ENCODE measurements at regions not wholly inside any gene's neighbourhood (a gene's known extent, or its start where the extent isn't known, plus 50 kb on each side); places are given as distances from the start of the nearest gene placed in this dataset.

DNA sequence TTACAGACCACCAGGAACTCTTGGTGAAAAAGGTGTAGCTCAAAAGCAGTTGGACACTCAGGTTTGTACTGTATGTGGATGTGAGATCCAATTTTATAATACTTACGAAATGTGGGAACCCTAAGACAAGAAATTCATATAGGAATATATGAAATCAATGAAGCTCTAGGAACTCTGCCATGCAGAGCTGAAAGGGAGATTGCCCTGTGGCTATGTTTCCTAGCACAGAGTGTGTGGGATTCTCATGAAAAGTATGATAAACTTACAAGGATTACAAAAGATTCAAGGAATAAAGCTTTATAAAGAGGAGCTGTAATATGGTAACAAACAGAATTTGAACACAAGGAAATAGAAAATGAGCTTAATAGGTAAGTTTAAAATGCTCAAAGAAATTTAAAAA is 205.7 kb upstream of the FAM83B start:
- no peak for DNase-seq (ENCODE audit: low spot score)

DNA sequence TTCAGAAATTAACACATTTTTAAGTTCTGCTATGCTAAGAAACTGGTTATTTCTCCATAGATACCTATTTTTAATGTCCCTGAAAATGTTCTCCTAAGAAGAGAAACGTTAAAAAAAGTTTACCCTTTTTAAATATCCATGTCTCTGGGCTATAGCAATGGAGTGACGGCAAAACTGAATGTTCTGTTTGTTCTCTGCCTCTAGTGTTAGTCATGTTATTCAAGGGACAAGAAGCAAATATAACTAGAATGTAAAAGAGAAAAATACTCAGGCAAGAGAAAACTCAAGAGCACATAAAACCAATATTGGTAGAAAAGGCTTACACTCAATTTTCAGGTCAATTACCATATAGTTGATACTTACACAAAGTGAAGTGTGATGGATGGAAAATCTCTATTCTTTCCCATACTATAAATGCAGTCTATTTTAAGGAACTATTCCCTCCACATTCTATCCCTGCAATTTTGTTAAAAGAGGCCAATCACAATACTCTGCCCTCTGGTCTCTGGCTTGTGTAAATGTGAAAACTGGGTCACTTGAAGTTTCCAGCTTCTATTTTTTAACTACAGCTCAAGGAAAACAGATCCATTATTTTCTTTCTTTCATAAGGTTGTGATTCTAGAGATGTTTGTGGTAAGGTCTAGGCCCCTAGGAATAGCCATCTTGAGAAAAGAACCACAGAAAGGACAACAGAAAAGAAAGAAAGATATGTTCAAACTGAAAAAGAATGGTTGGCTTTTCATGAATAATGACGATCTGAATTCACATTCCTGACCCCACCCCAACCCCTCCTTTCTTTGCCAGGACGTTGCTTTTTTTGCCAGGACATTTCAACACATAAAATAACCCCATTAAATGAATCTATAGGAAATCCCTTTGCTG is 200.3 kb upstream of the FAM83B start:
- DNase-seq (ENCODE audit: low spot score): no peak

DNA sequence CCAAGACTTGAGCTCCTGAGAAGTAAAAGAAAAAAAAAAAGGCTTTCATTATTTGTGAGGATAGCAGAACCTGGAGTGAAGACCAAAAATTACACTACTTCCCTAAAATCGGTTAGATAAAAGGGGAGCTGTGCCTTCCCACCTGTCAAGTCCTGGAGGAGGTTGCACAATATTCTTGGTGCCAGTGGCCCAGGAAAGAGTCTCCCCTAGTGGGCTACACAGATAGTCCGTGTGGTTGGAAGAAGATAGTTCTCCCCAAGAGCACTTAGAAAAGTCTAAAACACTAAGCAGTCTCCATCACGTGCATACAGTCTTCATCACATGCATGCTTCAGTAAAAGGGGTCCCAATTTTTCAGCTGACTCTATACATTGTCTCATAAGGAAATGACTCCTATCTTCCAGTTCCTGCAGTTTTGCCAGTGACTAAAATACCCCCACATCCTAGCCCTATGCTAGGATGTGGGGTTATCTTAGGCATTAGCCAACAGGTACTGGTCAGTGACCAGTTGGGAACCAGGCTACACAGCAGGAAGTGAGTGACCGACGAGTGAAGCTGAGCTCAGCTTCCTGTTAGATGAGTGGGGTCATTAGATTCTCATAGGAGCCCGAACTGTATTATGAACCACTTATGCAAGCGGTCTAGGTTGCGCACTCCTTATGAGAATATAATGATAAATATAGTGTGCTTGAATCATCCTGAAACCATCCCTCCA is 199.5 kb upstream of the FAM83B start:
- DNase-seq (ENCODE audit: low spot score): no peak

DNA sequence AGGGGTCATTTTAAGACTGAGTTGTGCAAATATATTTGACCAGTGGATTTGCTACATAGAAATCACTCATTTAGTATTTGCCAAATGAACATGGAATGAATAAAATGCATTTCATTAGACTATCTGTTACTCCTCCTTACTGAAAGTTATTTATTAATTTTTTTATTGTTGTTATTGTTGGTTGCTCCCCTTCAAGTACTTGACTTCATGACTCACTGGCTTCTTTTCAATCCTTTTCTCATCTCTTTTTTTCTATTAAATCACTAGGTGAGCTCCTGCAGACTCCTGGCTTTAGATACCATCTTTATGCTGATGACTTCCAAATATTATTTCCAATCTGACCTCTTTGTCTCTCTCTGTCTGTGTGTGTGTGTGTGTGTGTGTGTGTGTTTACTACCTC is 192.2 kb upstream of the FAM83B start:
- DNase-seq (ENCODE audit: low spot score): no peak

DNA sequence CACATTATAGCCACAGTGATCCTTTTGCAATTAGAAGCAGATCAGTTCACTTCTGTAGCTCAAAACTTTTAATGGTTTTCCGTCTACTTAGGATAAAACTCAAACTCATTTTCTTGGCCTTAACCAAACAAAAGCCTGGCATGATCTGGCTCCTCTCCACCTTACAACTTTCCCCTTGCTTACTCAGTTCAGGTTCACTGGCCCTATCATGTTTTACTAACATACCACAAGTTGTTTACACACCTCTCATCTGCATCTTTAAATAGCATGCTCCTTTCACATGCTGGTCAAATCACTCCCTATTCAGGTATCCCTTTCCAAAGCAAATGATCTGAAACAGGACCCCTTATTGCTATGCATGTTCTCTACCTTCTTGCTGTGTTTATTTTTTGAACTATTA is 191.4 kb upstream of the FAM83B start:
- peak; percentile 14 for DNase-seq (ENCODE audit: low spot score)

DNA sequence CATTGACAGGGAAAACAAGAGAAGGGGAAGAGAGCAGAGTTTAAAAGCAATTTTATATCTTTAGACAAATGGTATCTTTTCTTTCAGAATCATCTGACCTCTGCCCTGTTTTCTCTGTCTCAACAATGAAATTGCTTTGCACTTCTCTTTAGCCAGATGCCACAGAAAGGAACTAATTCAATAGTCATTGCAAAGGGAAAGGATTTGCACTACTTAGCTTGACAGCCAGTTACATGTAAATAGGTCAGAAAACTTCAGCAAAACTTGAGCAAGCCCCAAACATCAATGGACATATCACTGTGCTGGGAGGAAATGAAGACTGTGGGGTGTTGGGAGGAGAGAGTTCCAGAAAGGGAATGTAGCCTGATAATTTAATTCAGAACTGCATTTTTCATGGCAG is 181.3 kb upstream of the FAM83B start:
- DNase-seq (ENCODE audit: low spot score): no peak

DNA sequence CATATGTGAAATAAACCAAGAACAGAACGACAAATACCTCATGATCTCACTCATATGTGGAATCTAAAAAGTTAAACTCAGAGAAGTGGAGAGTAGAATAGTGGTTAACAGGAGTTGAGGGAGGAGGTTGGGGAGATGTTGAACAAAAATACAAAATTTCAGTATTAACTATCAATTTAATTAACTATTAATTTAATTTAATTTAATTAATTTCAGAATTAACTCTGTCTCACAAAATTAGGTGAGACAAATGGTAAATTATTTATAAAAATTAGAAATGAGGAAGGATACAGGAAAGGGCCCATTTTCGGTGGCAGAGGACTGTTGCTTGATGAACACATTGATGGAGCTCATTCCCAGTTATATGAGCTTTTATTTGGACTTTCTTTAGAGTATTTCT is 166.0 kb upstream of the FAM83B start:
- no peak for DNase-seq (ENCODE audit: low spot score)

DNA sequence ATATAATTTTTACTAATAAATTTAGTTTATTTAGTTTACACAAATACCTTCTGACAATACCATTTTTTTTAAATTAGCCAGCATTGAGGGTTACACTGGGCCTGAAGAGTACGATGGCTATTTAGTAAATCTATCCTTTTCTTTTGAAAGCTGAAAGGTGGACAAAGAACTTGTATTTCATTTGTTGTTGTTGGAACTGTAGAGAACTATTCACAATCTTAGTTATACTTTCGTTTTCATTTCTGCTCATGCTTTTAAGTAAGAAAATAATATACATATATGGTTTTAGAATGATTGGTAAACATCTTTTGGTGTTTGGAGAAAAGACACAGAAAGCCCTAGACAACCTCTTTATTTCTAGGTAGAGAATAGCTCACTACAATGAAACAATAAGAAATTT is 165.3 kb upstream of the FAM83B start:
- no peak for DNase-seq (ENCODE audit: low spot score)

DNA sequence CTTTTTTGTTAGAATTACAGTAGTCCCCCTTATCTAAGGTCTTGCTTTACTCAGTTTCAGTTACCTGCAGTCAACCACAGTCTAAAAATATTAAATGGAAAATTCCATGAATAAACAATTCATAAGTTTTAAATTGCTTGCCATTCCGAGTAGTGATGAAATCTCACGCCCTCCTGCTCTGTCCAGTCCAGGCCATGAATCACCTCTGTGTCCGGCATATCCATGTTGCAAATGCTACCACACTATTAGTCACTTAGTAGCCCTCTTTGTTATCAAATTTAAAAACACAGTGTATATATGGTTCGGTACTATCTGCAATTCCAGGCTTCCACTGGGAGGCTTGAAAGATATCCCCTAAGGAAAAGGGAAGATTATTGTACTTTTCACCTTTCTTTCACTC is 164.6 kb upstream of the FAM83B start:
- no peak for DNase-seq (ENCODE audit: low spot score)

DNA sequence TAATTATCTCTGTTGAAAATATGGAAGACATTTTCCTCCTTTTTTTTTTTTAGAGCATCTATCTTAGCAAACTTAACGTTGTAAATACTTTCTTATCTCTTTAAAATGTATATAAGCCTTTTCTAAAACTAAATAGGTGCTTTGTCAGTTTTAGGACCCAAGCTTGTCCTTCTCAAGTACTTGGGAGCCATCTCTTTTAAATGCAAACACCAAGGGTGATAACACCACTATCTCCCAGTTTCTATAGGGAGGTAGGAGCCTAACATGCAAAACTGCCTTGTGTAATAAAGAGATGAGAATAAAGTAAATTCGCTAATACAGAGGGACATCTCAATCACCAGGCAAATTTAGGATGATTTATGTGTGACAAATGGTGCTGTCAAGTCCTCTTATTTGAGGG is 157.0 kb upstream of the FAM83B start:
- no peak for DNase-seq (ENCODE audit: low spot score)

DNA sequence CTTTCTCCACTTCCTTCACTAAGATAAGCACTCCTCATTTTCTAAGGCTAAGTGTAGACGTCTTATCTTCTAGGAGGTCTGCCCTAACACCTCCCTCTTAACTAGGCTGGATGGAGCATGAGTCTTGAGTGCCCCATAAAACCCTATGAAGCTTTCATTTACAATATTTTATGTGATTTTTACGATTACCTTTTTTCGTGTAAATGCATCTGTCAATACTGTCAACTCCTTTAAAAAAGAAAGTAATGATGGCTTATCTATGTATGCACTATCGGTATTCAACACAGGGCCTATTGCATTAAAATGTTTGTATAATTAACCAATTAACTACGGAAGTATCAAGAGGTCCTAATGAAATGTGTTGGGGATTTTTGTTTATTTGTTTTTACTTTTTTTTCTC is 156.0 kb upstream of the FAM83B start:
- no peak for DNase-seq (ENCODE audit: low spot score)

DNA sequence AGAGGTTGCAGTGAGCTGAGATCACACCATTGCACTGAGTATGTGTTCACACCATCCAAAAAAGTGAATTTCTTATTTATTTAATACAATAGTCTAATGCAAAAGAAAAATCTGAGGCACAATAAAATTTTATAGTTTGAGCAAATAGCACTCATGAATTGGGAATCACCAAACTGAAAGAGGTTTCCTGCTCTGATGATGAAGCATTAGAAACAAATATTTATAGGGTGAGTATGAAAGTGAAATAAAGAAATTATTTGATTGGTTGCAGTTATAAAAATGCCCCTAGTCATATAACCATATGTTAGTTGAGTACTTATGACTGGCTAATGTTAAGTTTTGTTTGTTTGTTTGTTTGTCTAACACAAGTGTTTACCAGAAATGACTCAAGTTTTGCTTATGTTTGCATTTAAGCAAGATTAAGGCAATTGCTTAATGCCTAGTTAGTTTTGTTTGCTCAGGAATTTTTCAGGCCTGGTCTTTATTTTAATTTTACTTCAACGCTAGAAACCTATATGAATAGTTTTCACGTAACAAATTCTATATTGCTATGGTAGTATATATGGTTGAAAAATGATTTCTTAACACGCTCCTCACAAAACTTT is 151.5 kb upstream of the FAM83B start:
- no peak for DNase-seq (ENCODE audit: low spot score)

DNA sequence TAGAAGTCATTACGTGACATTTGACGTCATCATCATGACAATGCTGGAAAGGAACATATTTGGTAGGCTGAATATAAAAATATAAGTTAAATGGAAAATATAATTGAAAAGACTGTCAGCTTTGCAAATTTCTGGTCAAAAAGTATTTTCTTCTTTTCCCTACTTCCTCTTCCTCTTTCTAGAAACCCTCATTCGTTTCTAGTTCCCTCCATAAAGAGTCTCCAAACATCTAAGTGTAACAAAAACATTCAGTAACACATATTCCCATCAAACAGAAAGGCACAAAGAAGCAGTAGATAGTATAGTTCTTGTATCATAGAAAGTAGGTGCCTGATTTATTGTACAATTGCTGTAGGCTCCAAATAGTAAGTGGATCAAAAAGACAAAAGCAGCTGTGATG is 150.8 kb upstream of the FAM83B start:
- no peak for DNase-seq (ENCODE audit: low spot score)

DNA sequence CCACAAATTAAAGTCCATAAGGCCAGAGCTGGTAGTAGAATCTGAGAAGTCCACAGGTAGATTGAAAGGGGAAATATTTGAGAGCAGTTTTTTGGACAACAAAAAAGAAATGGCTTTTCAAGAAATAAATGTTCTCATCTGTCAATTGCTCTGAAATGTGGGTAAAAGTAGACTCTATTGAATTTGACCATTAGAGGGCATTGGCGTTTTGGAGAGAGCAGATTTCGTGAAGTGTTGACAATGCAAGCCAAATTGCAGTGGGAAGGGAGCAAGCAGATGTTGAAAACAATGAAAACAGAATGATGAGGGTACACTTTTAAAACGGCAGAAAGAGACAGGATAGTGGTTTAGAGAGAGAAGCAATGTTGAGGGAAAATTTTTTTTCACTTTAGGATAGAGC is 149.1 kb upstream of the FAM83B start:
- DNase-seq (ENCODE audit: low spot score): peak; percentile 17

DNA sequence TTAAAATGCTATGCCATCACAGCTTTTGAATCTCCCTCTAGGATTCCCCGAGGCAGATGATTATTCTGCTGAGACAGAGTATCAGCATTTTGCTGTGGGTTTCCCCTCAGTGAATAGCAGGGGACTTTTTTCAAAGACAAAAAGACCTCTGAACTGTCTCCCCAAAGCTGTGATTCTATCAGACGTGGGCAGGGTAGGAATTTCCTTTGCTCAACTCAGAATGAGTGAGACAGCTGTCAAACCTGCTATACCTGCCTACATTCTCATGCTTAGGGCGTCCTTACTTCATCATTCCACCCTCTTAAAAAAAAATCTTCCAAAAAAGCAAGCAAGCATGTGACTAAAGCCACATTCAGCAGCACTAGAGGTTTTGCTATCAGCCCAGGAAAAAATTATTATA is 147.6 kb upstream of the FAM83B start:
- peak; percentile 26 for DNase-seq (ENCODE audit: low spot score)

DNA sequence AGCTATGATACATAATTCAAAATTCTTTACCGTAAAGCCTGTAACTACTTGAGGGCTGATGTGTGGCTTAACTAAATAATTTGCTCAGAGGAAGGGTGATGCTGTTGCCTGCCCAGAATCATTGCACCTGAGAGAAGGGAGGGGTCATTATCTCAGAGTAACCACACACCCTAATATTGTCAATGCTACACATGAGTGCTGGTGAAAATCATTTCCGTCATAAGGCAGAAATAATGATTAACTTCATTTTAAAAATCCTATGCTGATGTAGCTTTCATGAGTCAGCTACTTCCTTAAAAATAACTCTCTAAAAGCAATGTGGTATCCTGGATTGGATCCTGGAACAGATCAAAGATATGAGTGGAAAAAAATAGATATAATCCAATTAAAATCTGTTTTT is 146.4 kb upstream of the FAM83B start:
- DNase-seq (ENCODE audit: low spot score): no peak

DNA sequence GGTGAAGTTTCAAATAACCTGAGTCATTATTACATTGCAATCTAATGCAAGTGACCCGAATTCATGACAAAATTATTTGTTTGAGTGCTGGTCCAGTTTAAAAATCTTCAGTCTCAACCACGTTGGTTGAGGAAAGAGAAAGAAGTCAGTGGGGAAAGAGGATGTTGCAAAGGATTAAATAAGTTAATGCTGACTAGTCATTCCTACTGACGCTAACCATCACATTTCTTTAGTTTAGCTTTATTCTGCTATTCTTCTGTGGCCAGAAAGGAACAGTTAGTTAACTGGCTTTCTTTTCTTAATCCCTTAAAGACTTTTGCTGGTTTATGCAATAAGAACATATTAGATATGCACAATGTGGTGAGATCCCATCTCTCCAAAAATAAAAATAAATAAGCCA is 143.8 kb upstream of the FAM83B start:
- DNase-seq (ENCODE audit: low spot score): no peak

DNA sequence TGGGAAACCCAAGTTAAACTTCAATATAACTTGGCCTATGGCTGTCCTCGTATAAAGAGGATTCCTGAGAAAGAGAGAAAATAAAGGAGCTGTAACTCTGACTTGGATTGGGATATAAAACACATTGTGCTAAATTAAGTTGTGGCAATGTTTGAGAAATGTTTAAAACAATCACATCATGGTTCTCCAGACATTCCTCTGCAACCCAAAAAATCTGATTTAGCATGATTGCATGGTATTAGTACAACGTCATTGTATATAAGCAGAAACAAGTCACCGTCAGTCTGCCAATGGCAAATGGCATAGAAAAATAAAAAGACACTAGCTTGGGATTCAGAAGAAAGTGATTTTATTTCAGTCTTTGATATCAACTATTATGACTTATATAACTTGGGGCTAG is 140.2 kb upstream of the FAM83B start:
- no peak for DNase-seq (ENCODE audit: low spot score)

DNA sequence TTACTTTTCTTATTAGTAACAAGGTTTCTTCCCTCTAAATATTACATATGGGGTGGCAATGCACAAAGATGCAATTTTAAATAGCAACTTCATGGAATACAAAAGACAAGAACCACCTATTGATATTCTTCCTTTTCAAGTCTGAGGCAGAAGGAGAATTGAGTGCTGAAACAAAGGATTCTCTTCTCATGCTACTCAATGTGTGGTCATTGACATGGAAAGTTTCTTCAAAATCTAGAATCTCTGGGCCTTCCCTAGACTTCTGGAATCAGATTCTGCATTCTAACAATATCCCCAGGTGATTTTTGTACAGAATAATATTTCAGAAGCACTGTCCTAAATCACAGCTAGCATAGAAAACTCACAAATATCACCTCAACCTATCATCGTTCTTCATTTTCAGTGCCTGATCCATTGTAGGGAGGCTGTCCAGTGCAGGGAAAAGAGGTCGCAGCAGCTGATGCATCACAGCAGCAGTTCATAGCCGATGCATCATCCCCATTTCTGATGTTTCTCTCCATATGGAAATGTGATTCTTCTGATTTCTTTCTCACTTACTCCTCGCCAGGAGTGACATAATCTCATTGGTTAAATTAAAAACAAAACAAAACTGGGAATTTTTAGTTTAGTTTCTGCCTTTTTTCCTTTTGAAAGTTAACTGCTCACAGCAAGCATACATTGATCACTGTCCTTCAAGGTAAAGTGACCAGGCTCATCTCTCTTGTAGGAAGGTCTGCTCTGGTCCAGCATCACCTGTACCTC is 139.5 kb upstream of the FAM83B start:
- DNase-seq (ENCODE audit: low spot score): no peak

DNA sequence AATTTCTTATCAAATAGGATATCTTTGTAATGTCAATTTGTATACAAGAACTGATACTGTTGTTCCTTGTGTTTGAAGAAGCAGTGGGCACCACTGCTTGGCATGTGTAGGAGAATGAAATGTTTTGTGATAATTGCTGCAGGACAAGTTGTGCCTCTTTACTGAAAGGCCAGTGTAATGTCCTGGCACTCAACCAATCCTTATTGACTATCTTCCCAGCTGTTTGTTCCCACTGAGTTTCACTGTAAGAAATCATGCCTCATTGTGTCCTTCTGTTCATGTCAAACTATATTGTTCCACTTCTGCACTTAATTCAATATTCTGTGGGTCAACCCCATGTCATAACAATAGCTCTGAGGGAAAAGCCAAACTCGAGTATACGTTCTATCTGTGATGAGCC is 136.1 kb upstream of the FAM83B start:
- no peak for DNase-seq (ENCODE audit: low spot score)

DNA sequence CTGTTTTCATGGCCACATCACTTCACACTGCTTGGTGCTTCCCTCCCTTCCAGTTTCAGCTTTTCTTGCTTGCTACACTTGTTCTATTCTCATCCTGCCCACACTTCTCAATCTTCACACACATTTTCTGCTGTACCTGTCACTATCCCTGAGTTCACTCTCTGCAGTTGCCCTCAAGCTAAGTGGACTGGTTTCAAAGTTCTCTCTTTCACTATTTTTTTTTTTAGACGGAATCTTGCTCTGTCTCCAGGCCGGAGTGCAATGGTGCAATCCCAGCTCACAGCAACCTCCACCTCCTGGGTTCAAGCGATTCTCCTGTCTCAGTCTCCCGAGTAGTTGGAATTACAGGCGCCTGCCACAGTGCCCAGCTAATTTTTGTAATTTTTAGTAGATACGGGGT is 130.6 kb upstream of the FAM83B start:
- no peak for DNase-seq (ENCODE audit: low spot score)

DNA sequence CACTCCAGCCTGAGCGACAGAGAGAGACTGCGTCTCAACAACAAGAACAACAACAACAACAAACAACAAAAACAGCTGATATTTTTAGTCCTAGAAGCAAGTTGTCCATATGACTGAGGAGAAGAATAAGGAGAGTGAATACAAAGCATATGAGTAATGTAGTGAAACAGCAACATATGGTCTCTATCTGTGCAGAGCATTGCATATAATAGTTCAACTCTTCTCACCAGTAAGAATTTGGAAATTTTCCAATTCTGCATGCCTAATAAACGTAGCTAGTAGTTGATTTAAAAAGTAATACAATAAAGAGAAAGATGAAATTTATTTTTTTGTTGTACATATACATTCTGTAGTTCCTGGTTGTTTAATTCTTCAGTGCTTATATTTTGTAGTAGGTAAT is 129.7 kb upstream of the FAM83B start:
- no peak for DNase-seq (ENCODE audit: low spot score)

Measured in iPS-NIHi11 (cell line).